HepG2 (cell line): ENCODE measurements at regions not wholly inside any gene's neighbourhood (a gene's known extent, or its start where the extent isn't known, plus 50 kb on each side); places are given as distances from the start of the nearest gene placed in this dataset.

Source experiments
- ATAC-seq: fragments of 200-7000 bp; cut with Tn5 transposase; 3 replicates; pipeline ENCODE4 v1.9.1; 2020; ENCODE audit warnings: mild to moderate bottlenecking, moderate library complexity
- BruUV-seq: library from RNA; stranded (reverse); fragments of 400-500 nt; replicated peaks from 2 replicates; lab custom pipeline; 2021; lab: Mats Ljungman, UMichigan
- CTCF ChIA-PET: fragments of 300-600 bp; formaldehyde crosslinking; extraction: SDS; loops from one replicate; lab custom pipeline; 2021; ENCODE audit warnings: low total read pairs, inconsistent platforms, low intra/inter-chr PET ratio; lab: Yijun Ruan, JAX
- POLR2A ChIA-PET: fragments of 350-600 bp; sonication (Branson Sonifier 250); formaldehyde crosslinking; loops from one replicate; lab custom pipeline; 2020; ENCODE audit warnings: antibody characterized with exemption, inconsistent platforms; lab: Yijun Ruan, JAX
- DNase-seq: peaks from one replicate; pipeline ENCODE4 v3.0.0-alpha.2; 2015; ENCODE audit warnings: low spot score
- FAIRE-seq: peaks from 3 replicates; lab custom pipeline; 2011; peaks lifted over from hg19 to GRCh38; lab: Jason Lieb, UNC
- H2AFZ ChIP-seq: one replicate; pipeline ENCODE4 v1.6.1; 2011; ENCODE audit warnings: low read length, inconsistent platforms
- H3K27ac ChIP-seq: fragments of 300-600 bp; 3 replicates; pipeline ENCODE4 v1.8.0; 2011; ENCODE audit warnings: mixed run types, mild to moderate bottlenecking, mixed read lengths, low read length, inconsistent platforms; ENCODE audit not compliant: insufficient read depth; ENCODE audit errors: extremely low read length
- H3K27me3 ChIP-seq, 2 experiments: fragments of 200-600 bp in 1 of 2; 2 replicates in 1 of 2; 3 replicates in 1 of 2; pipeline versions ENCODE4 v1.6.0 to v1.8.0; 2011; ENCODE audit warnings: low read length in 2 of 2, mild to moderate bottlenecking in 2 of 2, moderate library complexity in 2 of 2, inconsistent platforms in 1 of 2; ENCODE audit not compliant: insufficient read depth in 2 of 2, control insufficient read depth in 1 of 2
- H3K36me3 ChIP-seq, 2 experiments: fragments of 200-600 bp in 1 of 2; replicated peaks in 1 of 2; 2 replicates in 1 of 2; 3 replicates in 1 of 2; pipeline versions ENCODE4 v1.5.1 to v1.8.0; 2011; ENCODE audit warnings: low read length in 2 of 2, inconsistent platforms in 1 of 2; ENCODE audit not compliant: insufficient read depth in 2 of 2, control insufficient read depth in 1 of 2
- H3K4me1 ChIP-seq: 2 replicates; pipeline ENCODE4 v1.5.1; 2012; ENCODE audit warnings: low read length, inconsistent platforms; ENCODE audit not compliant: insufficient read depth
- H3K4me2 ChIP-seq: 2 replicates; pipeline ENCODE4 v1.6.0; 2011; ENCODE audit warnings: low read depth, low read length, inconsistent platforms
- H3K4me3 ChIP-seq, 3 experiments: fragments of 200-600 bp in 1 of 3; sonication (generic), shearing (Covaris generic) in 1 of 3; replicated peaks in 1 of 3; 2 replicates each; pipeline ENCODE4 v1.5.1; 2011 to 2016; ENCODE audit warnings: low read length in 3 of 3, inconsistent platforms in 2 of 3, low read depth in 2 of 3, mild to moderate bottlenecking in 2 of 3, control low read depth in 1 of 3, mixed read lengths in 1 of 3; ENCODE audit not compliant: insufficient read depth in 1 of 3
- H3K79me2 ChIP-seq: one replicate; pipeline ENCODE4 v1.6.1; 2011; ENCODE audit warnings: low read length, inconsistent platforms; ENCODE audit not compliant: insufficient read depth
- H3K9ac ChIP-seq: 2 replicates; pipeline ENCODE4 v1.6.0; 2011; ENCODE audit warnings: mild to moderate bottlenecking, low read depth, low read length, inconsistent platforms; ENCODE audit not compliant: insufficient read depth
- H3K9me3 ChIP-seq: 2 replicates; pipeline ENCODE4 v1.5.1; 2012; ENCODE audit warnings: mild to moderate bottlenecking, low read length
- H4K20me1 ChIP-seq: 2 replicates; pipeline ENCODE4 v1.6.0; 2011; ENCODE audit warnings: inconsistent platforms, mild to moderate bottlenecking, low read length, moderate library complexity; ENCODE audit not compliant: insufficient read depth
- ATM ChIP-seq: fragments of 450-650 bp; IDR thresholded peaks from 2 replicates; pipeline ENCODE4 v1.7.1; 2017; ENCODE audit warnings: mild to moderate bottlenecking, borderline replicate concordance
- DDIT3 ChIP-seq: sonication (generic); formaldehyde crosslinking; IDR thresholded peaks from 2 replicates; pipeline ENCODE4 v1.4.0; 2020; ENCODE audit warnings: mild to moderate bottlenecking, missing genetic modification reagents
- E2F5 ChIP-seq: sonication (generic); formaldehyde crosslinking; conservative IDR thresholded peaks from 2 replicates; pipeline ENCODE4 v1.4.0; 2020; ENCODE audit warnings: missing genetic modification reagents
- EED ChIP-seq: sonication (generic); formaldehyde crosslinking; IDR thresholded peaks from 2 replicates; pipeline ENCODE4 v1.5.0; 2020; ENCODE audit warnings: mild to moderate bottlenecking, missing genetic modification reagents
- FOXO4 ChIP-seq: sonication (generic); formaldehyde crosslinking; conservative IDR thresholded peaks from 2 replicates; pipeline ENCODE4 v1.8.1; 2023; ENCODE audit warnings: missing genetic modification reagents
- GABPB1 ChIP-seq: IDR thresholded peaks from 2 replicates; pipeline ENCODE4 v1.6.1; 2016; ENCODE audit warnings: mild to moderate bottlenecking, missing genetic modification reagents, moderate library complexity, missing compliant biosample characterization
- HNRNPL ChIP-seq: fragments of 200-400 bp; formaldehyde crosslinking; IDR thresholded peaks from 2 replicates; pipeline ENCODE4 v1.6.1; 2017; ENCODE audit warnings: mild to moderate bottlenecking, low read depth, low read length
- KDM5B ChIP-seq: sonication (generic); formaldehyde crosslinking; IDR thresholded peaks from 2 replicates; pipeline ENCODE4 v1.4.0; 2020; ENCODE audit warnings: missing genetic modification reagents, mild to moderate bottlenecking, borderline replicate concordance
- LCORL ChIP-seq, 2 experiments: fragments of 450-650 bp in 1 of 2; sonication (generic) in 1 of 2; formaldehyde crosslinking in 1 of 2; IDR thresholded peaks; 2 replicates each; pipeline versions ENCODE4 v1.5.0 to v1.6.1; 2017 to 2020; ENCODE audit warnings: antibody characterized with exemption in 1 of 2, missing genetic modification reagents in 1 of 2
- MAFG ChIP-seq: sonication (generic); formaldehyde crosslinking; IDR thresholded peaks from 2 replicates; pipeline ENCODE4 v1.5.1; 2020; ENCODE audit warnings: mild to moderate bottlenecking, missing genetic modification reagents
- NCOR1 ChIP-seq: fragments of 200-600 bp; sonication (generic); IDR thresholded peaks from 2 replicates; pipeline ENCODE4 v1.7.0; 2017; ENCODE audit warnings: antibody characterized with exemption, low read length, borderline replicate concordance
- PRMT3 ChIP-seq: sonication (generic); formaldehyde crosslinking; IDR thresholded peaks from 2 replicates; pipeline ENCODE4 v1.8.1; 2022; ENCODE audit warnings: low read depth, mild to moderate bottlenecking, moderate library complexity, missing genetic modification reagents, borderline replicate concordance
- TCF7L2 ChIP-seq: IDR thresholded peaks from 2 replicates; pipeline ENCODE4 v1.6.1; 2011; ENCODE audit warnings: mild to moderate bottlenecking, low read depth, low read length, moderate library complexity
- TOPORS ChIP-seq: sonication (generic); formaldehyde crosslinking; IDR thresholded peaks from 2 replicates; pipeline ENCODE4 v1.8.0; 2023; ENCODE audit warnings: mild to moderate bottlenecking, missing genetic modification reagents
- ZNF10 ChIP-seq: sonication (generic); formaldehyde crosslinking; IDR thresholded peaks from 2 replicates; pipeline ENCODE4 v1.4.0; 2020; ENCODE audit warnings: mild to moderate bottlenecking, low read depth, missing genetic modification reagents, borderline replicate concordance
- ZNF350 ChIP-seq: sonication (generic); formaldehyde crosslinking; IDR thresholded peaks from 2 replicates; pipeline ENCODE4 v1.4.0; 2020; ENCODE audit warnings: mild to moderate bottlenecking, low read depth, missing genetic modification reagents, borderline replicate concordance
- ZNF446 ChIP-seq: sonication (generic); formaldehyde crosslinking; IDR thresholded peaks from 2 replicates; pipeline ENCODE4 v1.5.0; 2020; ENCODE audit warnings: mild to moderate bottlenecking, missing genetic modification reagents
- ZNF674 ChIP-seq: sonication (generic); formaldehyde crosslinking; IDR thresholded peaks from 2 replicates; pipeline ENCODE4 v1.5.0; 2020; ENCODE audit warnings: low read depth, mild to moderate bottlenecking, missing genetic modification reagents
- ZNF724P ChIP-seq: sonication (generic); formaldehyde crosslinking; IDR thresholded peaks from 2 replicates; pipeline ENCODE4 v1.8.0; 2022; ENCODE audit warnings: missing genetic modification reagents, borderline replicate concordance
- ZNF841 ChIP-seq: sonication (generic); formaldehyde crosslinking; IDR thresholded peaks from 2 replicates; pipeline ENCODE4 v1.8.1; 2023; ENCODE audit warnings: missing genetic modification reagents, borderline replicate concordance
- WGBS: methylation state at CpG from one replicate; pipeline ENCODE4 v1.1.6; 2017; ENCODE audit warnings: low lambda C conversion rate; 5-methylcytosine and 5-hydroxymethylcytosine counted together
- in situ Hi-C: cut with HindIII; loops from 2 replicates; pipeline ENCODE4 v1.10.0; 2017; ENCODE audit warnings: low pct_unique_long_range_greater_than_20kb; ENCODE audit not compliant: extremely low pct_ligation_motif_present
- intact Hi-C: fragments of 100-400 bp; cut with micrococcal nuclease; formaldehyde crosslinking; loops from one replicate; pipeline ENCODE4 v1.10.0; 2022; ENCODE audit not compliant: unreplicated experiment

- BruUV-seq = no TSS peak
- Histone ChIP-seq H3K79me2 (no peaks in the 10 kb centered on the region), H3K36me3 (no peaks in the 10 kb centered on the region), H3K27ac (no peak overlapping the region), H2AFZ (no peak overlapping the region), H3K9ac (no peak overlapping the region), H3K4me3 (no peak overlapping the region), H3K9me3 (no peaks in the 10 kb centered on the region), H4K20me1 (no peaks in the 10 kb centered on the region), H3K4me2 (no peak overlapping the region), H3K27me3 (no peaks in the 10 kb centered on the region; a peak in 1 of 5 replicates), H3K4me1 (no peaks in the 10 kb centered on the region)
- ATAC-seq = no peak
- 4% methylated on average over 3 of the region's 3 CpGs for WGBS
- ChIA-PET CTCF (no interaction called here), POLR2A (no interaction called here)
- no peak for DNase-seq
- intact Hi-C loops (no loop called here), in situ Hi-C loops (no loop called here)
- TF ChIP-seq ZNF350 (CRISPR knock-in tag) = no peak
- TF ChIP-seq ZNF724P = no peak
- TF ChIP-seq ZNF446 (CRISPR knock-in tag) = no peak
- TF ChIP-seq HNRNPL = no peak
- no peak for TF ChIP-seq ZNF841 (CRISPR knock-in tag)
- no peak for TF ChIP-seq DDIT3
- no peak for TF ChIP-seq MAFG
- no peak for TF ChIP-seq TOPORS (CRISPR knock-in tag)
- no peak for TF ChIP-seq FOXO4 (CRISPR knock-in tag)
- TF ChIP-seq ATM = no peak
- no peak for TF ChIP-seq NCOR1
- no peak for TF ChIP-seq EED
- no peak for TF ChIP-seq KDM5B (CRISPR knock-in tag)
- TF ChIP-seq ZNF10 (CRISPR knock-in tag) = no peak
- no peak for TF ChIP-seq GABPB1
- TF ChIP-seq ZNF674 = no peak
- no peak for TF ChIP-seq LCORL (IDR thresholded peaks at IDR 0.05)
- no peak for TF ChIP-seq LCORL (CRISPR knock-in tag; IDR thresholded peaks at IDR 0.05)
- no peak for TF ChIP-seq TCF7L2
- no peak for TF ChIP-seq PRMT3 (CRISPR knock-in tag)
- TF ChIP-seq E2F5 = no peak
- no peak for FAIRE-seq
These were observed 84.9 kb downstream of the SOX2 start for GRCh38 chr3:181796641-181797040.
